ENCODE measurements at regions not wholly inside any gene's neighbourhood (a gene's known extent, or its start where the extent isn't known, plus 50 kb on each side); places are given as distances from the start of the nearest gene placed in this dataset.

DNA sequence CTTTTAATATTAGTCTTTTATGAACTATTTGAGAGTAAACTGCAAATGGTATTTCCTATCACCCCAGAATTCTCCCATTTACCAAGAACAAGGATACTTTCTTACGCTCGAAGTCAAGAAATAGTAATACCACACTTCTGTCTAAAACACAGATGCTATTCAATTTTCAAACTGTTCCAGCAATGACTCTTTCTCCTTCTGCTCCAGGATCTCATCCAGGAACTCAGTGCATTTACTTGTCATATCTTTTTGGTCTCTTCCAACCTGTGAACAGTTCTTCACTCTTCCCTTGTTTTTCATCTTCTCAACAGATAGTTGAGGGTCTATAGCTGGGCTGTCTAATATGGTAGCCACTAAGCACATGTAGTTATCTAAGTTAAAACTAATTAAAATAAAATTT is 87.1 kb upstream of the GAP43 start:
- Histone ChIP-seq H3K9me3 (ENCODE audit: control insufficient read depth in 2 of 3, low read length in 3 of 3) (no peaks in the 10 kb centered on the region), H3K27ac (ENCODE audit: low read depth, low read length) (no peak overlapping the region), H3K4me1 (ENCODE audit: control insufficient read depth in 2 of 2, insufficient read depth in 2 of 2, low read length in 2 of 2) (no peaks in the 10 kb centered on the region), H3K27me3 (ENCODE audit: control insufficient read depth in 2 of 2, insufficient read depth in 2 of 2, low read length in 2 of 2) (no peaks in the 10 kb centered on the region), H3K4me3 (ENCODE audit: low read length) (no peak overlapping the region), H3K36me3 (ENCODE audit: control insufficient read depth in 2 of 3, insufficient read depth in 3 of 3, low read length in 3 of 3) (no peaks in the 10 kb centered on the region)
- ChIA-PET POLR2A (no interaction called here), CTCF (no interaction called here)
- Mint-ChIP-seq H3K27me3 (peaks cover 2 to 29% (median 23%) of the 10 kb centered on the region in 5 donors), H3K36me3 (no peaks in the 10 kb centered on the region), H3K27ac (no peak overlapping the region), H3K9me3 (peaks cover 0 to 14% (median 4%) of the 10 kb centered on the region in 11 donors), H3K4me3 (no peak overlapping the region), H3K4me1 (no peaks in the 10 kb centered on the region)
- ATAC-seq (no peak), DNase-seq (no peak)
- intact Hi-C loops (cut with micrococcal nuclease), result no loop called here

DNA sequence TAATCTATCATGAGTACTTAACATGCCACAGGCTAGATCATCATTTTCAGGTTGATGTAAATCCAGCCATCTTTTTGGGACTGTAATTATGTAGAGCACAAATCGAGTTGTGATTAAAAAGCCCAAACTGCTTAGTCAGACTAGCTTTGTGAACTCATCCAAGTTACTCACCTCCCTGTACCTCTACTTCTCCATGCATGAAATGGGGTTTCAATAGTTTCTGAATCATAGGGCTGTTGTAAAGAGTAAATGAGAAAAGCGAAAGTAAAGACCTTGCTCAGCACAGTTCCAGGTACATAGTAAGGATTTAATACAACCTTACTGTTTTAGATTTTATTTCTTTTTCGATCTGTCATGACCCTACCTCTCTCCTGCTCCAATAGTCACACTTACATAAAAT is 85.6 kb upstream of the GAP43 start:
- Mint-ChIP-seq H3K36me3 (no peaks in the 10 kb centered on the region), H3K27me3 (peaks cover 2 to 24% (median 14%) of the 10 kb centered on the region in 5 donors), H3K4me3 (no peak overlapping the region), H3K9me3 (peaks cover 0 to 2% (median 0%) of the 10 kb centered on the region in 11 donors), H3K27ac (no peak overlapping the region), H3K4me1 (no peaks in the 10 kb centered on the region)
- CTCF ChIA-PET, result no interaction called here
- Histone ChIP-seq H3K4me3 (ENCODE audit: low read length) (no peak overlapping the region), H3K4me1 (ENCODE audit: control insufficient read depth in 2 of 2, insufficient read depth in 2 of 2, low read length in 2 of 2) (no peaks in the 10 kb centered on the region), H3K36me3 (ENCODE audit: control insufficient read depth in 2 of 3, insufficient read depth in 3 of 3, low read length in 3 of 3) (no peaks in the 10 kb centered on the region), H3K27ac (ENCODE audit: low read depth, low read length) (no peak overlapping the region), H3K27me3 (ENCODE audit: control insufficient read depth in 2 of 2, insufficient read depth in 2 of 2, low read length in 2 of 2) (no peaks in the 10 kb centered on the region), H3K9me3 (ENCODE audit: control insufficient read depth in 2 of 3, low read length in 3 of 3) (no peaks in the 10 kb centered on the region)
- POLR2A ChIA-PET, result no interaction called here
- ATAC-seq, result no peak
- intact Hi-C loops (cut with micrococcal nuclease), result no loop called here
- DNase-seq, result no peak

- intact Hi-C loops (cut with micrococcal nuclease), result no loop called here
- CTCF ChIA-PET, result no interaction called here
Measured at GRCh38 chr3:115547207-115547606, 76.1 kb upstream of the GAP43 start.

GRCh38 chr3:115548611-115549010 is 74.7 kb upstream of the GAP43 start:
- Mint-ChIP-seq H3K27ac (no peak overlapping the region), H3K36me3 (no peaks in the 10 kb centered on the region), H3K9me3 (peaks cover 0 to 2% (median 0%) of the 10 kb centered on the region in 11 donors), H3K4me3 (no peak overlapping the region), H3K4me1 (no peaks in the 10 kb centered on the region), H3K27me3 (peaks cover 0 to 36% (median 19%) of the 10 kb centered on the region in 5 donors)
- ChIA-PET CTCF (no interaction called here), POLR2A (no interaction called here)
- intact Hi-C loops (cut with micrococcal nuclease), result no loop called here
- H3K27ac ChIP-seq (ENCODE audit: low read depth, low read length), result no peak overlapping the region
- no peaks in the 10 kb centered on the region for H3K9me3 ChIP-seq (ENCODE audit: control insufficient read depth in 2 of 3, low read length in 3 of 3)
- no peaks in the 10 kb centered on the region for H3K4me1 ChIP-seq (ENCODE audit: control insufficient read depth in 2 of 2, insufficient read depth in 2 of 2, low read length in 2 of 2)
- DNase-seq (no peak), ATAC-seq (no peak)
- no peaks in the 10 kb centered on the region for H3K36me3 ChIP-seq (ENCODE audit: control insufficient read depth in 2 of 3, insufficient read depth in 3 of 3, low read length in 3 of 3)
- no peaks in the 10 kb centered on the region for H3K27me3 ChIP-seq (ENCODE audit: control insufficient read depth in 2 of 2, insufficient read depth in 2 of 2, low read length in 2 of 2)
- no peak overlapping the region for H3K4me3 ChIP-seq (ENCODE audit: low read length)

More at GRCh38 chr3:115547207-115547606, 76.1 kb upstream of the GAP43 start:
- no peaks in the 10 kb centered on the region for H3K36me3 Mint-ChIP-seq
- H3K27ac ChIP-seq (ENCODE audit: low read depth, low read length), result no peak overlapping the region
- H3K4me1 Mint-ChIP-seq, result no peaks in the 10 kb centered on the region
- no peak overlapping the region for H3K4me3 ChIP-seq (ENCODE audit: low read length)
- no peaks in the 10 kb centered on the region for H3K4me1 ChIP-seq (ENCODE audit: control insufficient read depth in 2 of 2, insufficient read depth in 2 of 2, low read length in 2 of 2)
- H3K9me3 Mint-ChIP-seq, result peaks cover 0 to 2% (median 0%) of the 10 kb centered on the region in 11 donors
- H3K36me3 ChIP-seq (ENCODE audit: control insufficient read depth in 2 of 3, insufficient read depth in 3 of 3, low read length in 3 of 3), result no peaks in the 10 kb centered on the region
- no peaks in the 10 kb centered on the region for H3K9me3 ChIP-seq (ENCODE audit: control insufficient read depth in 2 of 3, low read length in 3 of 3)
- H3K27ac Mint-ChIP-seq, result no peak overlapping the region
- POLR2A ChIA-PET, result no interaction called here
- ATAC-seq (no peak), DNase-seq (no peak)
- peaks cover 0 to 28% (median 13%) of the 10 kb centered on the region in 5 donors for H3K27me3 Mint-ChIP-seq
- no peak overlapping the region for H3K4me3 Mint-ChIP-seq
- H3K27me3 ChIP-seq (ENCODE audit: control insufficient read depth in 2 of 2, insufficient read depth in 2 of 2, low read length in 2 of 2), result no peaks in the 10 kb centered on the region

DNA sequence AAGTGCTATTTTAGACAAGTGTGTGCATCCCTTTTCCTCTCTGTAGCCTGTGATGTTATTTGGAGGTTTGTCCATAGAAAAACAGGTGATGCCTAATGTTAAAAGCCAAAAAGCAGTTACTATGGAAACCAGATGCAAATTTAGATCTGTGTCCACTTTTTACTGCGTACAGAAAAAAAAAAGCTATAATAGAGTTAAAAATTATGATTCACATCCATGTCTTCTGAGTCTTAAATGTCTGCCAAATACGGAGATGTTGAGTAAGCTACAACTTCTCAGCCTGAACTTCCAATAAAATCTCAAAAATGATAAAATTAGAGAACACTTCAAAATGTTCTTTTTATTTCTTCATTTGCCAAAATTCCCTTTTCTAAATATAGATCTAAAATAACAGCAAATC is 74.2 kb upstream of the GAP43 start:
- no peaks in the 10 kb centered on the region for H3K9me3 ChIP-seq (ENCODE audit: control insufficient read depth in 2 of 3, low read length in 3 of 3)
- no peak overlapping the region for H3K27ac ChIP-seq (ENCODE audit: low read depth, low read length)
- DNase-seq, result no peak
- Mint-ChIP-seq H3K36me3 (no peaks in the 10 kb centered on the region), H3K9me3 (peaks cover 0 to 2% (median 0%) of the 10 kb centered on the region in 11 donors), H3K4me3 (no peak overlapping the region), H3K27me3 (peaks cover 0 to 37% (median 21%) of the 10 kb centered on the region in 5 donors), H3K4me1 (no peaks in the 10 kb centered on the region), H3K27ac (no peak overlapping the region)
- H3K36me3 ChIP-seq (ENCODE audit: control insufficient read depth in 2 of 3, insufficient read depth in 3 of 3, low read length in 3 of 3), result no peaks in the 10 kb centered on the region
- H3K27me3 ChIP-seq (ENCODE audit: control insufficient read depth in 2 of 2, insufficient read depth in 2 of 2, low read length in 2 of 2), result no peaks in the 10 kb centered on the region
- intact Hi-C loops (cut with micrococcal nuclease), result no loop called here
- POLR2A ChIA-PET, result no interaction called here
- ATAC-seq, result no peak
- no peaks in the 10 kb centered on the region for H3K4me1 ChIP-seq (ENCODE audit: control insufficient read depth in 2 of 2, insufficient read depth in 2 of 2, low read length in 2 of 2)
- no peak overlapping the region for H3K4me3 ChIP-seq (ENCODE audit: low read length)
- CTCF ChIA-PET, result no interaction called here

- CTCF ChIA-PET, result no interaction called here
- H3K9me3 Mint-ChIP-seq, result peaks cover 0 to 2% (median 0%) of the 10 kb centered on the region in 11 donors
Measured at GRCh38 chr3:115550285-115550761, 73.0 kb upstream of the GAP43 start.

DNA sequence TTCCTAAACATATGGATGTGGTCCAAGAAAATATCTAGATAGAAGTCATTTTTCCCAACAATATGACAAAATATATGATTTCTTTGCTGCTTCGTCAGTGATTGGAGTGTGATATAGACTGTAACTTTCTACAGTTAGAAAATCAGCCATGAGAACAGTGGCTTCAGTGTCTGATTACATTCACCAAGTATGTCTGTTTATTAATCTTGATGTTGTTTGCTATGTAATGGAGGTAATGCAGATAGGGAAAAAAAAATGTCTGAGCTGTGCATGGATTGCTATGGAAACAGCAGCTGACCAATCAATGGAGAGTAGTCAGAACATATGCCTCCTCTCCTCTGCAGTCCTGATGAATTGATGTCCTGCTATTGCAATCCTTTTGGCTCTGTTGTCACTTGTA is 72.3 kb upstream of the GAP43 start:
- Histone ChIP-seq H3K4me1 (ENCODE audit: control insufficient read depth in 2 of 2, insufficient read depth in 2 of 2, low read length in 2 of 2) (no peaks in the 10 kb centered on the region), H3K36me3 (ENCODE audit: control insufficient read depth in 2 of 3, insufficient read depth in 3 of 3, low read length in 3 of 3) (no peaks in the 10 kb centered on the region), H3K4me3 (ENCODE audit: low read length) (no peak overlapping the region), H3K27ac (ENCODE audit: low read depth, low read length) (no peak overlapping the region), H3K27me3 (ENCODE audit: control insufficient read depth in 2 of 2, insufficient read depth in 2 of 2, low read length in 2 of 2) (no peaks in the 10 kb centered on the region), H3K9me3 (ENCODE audit: control insufficient read depth in 2 of 3, low read length in 3 of 3) (no peaks in the 10 kb centered on the region)
- no peak overlapping the region for H3K27ac Mint-ChIP-seq
- POLR2A ChIA-PET, result no interaction called here
- H3K4me3 Mint-ChIP-seq, result no peak overlapping the region
- intact Hi-C loops (cut with micrococcal nuclease), result no loop called here
- H3K4me1 Mint-ChIP-seq, result no peaks in the 10 kb centered on the region
- no peak for ATAC-seq
- peaks cover 0 to 2% (median 0%) of the 10 kb centered on the region in 11 donors for H3K9me3 Mint-ChIP-seq
- no peak for DNase-seq
- H3K27me3 Mint-ChIP-seq, result peaks cover 0 to 29% (median 27%) of the 10 kb centered on the region in 5 donors
- CTCF ChIA-PET, result no interaction called here
- no peaks in the 10 kb centered on the region for H3K36me3 Mint-ChIP-seq

More at GRCh38 chr3:115550285-115550761, 73.0 kb upstream of the GAP43 start:
- H3K4me1 Mint-ChIP-seq, result no peaks in the 10 kb centered on the region
- intact Hi-C loops (cut with micrococcal nuclease), result no loop called here
- peak overlapping the region in 1 of 9 donors; percentile 48 for H3K27ac Mint-ChIP-seq
- no peak for ATAC-seq
- Histone ChIP-seq H3K27ac (ENCODE audit: low read depth, low read length) (no peak overlapping the region), H3K4me3 (ENCODE audit: low read length) (no peak overlapping the region), H3K9me3 (ENCODE audit: control insufficient read depth in 2 of 3, low read length in 3 of 3) (no peaks in the 10 kb centered on the region), H3K27me3 (ENCODE audit: control insufficient read depth in 2 of 2, insufficient read depth in 2 of 2, low read length in 2 of 2) (no peaks in the 10 kb centered on the region), H3K4me1 (ENCODE audit: control insufficient read depth in 2 of 2, insufficient read depth in 2 of 2, low read length in 2 of 2) (no peaks in the 10 kb centered on the region), H3K36me3 (ENCODE audit: control insufficient read depth in 2 of 3, insufficient read depth in 3 of 3, low read length in 3 of 3) (no peaks in the 10 kb centered on the region)
- DNase-seq, result no peak
- H3K4me3 Mint-ChIP-seq, result no peak overlapping the region
- POLR2A ChIA-PET, result no interaction called here
- H3K36me3 Mint-ChIP-seq, result no peaks in the 10 kb centered on the region
- H3K27me3 Mint-ChIP-seq, result peaks cover 0 to 29% (median 26%) of the 10 kb centered on the region in 5 donors

All from naive thymus-derived CD4-positive, alpha-beta T cell (primary cell).